Kidney capillary endothelial cell (primary cell): ENCODE measurements at regions not wholly inside any gene's neighbourhood (a gene's known extent, or its start where the extent isn't known, plus 50 kb on each side); places are given as distances from the start of the nearest gene placed in this dataset.

Source experiments
- DNase-seq: peaks from one replicate; pipeline ENCODE4 v3.0.0-alpha.2; 2018; ENCODE audit warnings: low spot score

GRCh38 chr1:30405631-30406212 is 317.7 kb downstream of the MATN1 start:
- no peak for DNase-seq

GRCh38 chr1:30405081-30405480 is 318.3 kb downstream of the MATN1 start:
- no peak for DNase-seq

GRCh38 chr1:30404341-30404740 is 319.0 kb downstream of the MATN1 start:
- no peak for DNase-seq

- DNase-seq = no peak
Observed at GRCh38 chr1:30403726-30404125, 319.7 kb downstream of the MATN1 start.

GRCh38 chr1:30403061-30403645 is 320.2 kb downstream of the MATN1 start:
- no peak for DNase-seq

GRCh38 chr1:30402031-30402430 is 321.4 kb downstream of the MATN1 start:
- no peak for DNase-seq

- DNase-seq = no peak
Observed at GRCh38 chr1:30400507-30400906, 322.9 kb downstream of the MATN1 start.

GRCh38 chr1:30399026-30399425 is 324.4 kb downstream of the MATN1 start:
- no peak for DNase-seq

GRCh38 chr1:30397576-30397975 is 325.8 kb downstream of the MATN1 start:
- no peak for DNase-seq

- no peak for DNase-seq
Observed at GRCh38 chr1:30395631-30396030, 327.8 kb downstream of the MATN1 start.

- no peak for DNase-seq
Observed at GRCh38 chr1:30388386-30388785, 335.0 kb downstream of the MATN1 start.

- no peak for DNase-seq
Observed at GRCh38 chr1:30386156-30386926, 337.0 kb downstream of the MATN1 start.

GRCh38 chr1:30385246-30385995 is 338.0 kb downstream of the MATN1 start:
- no peak for DNase-seq

GRCh38 chr1:30384286-30385245 is 338.8 kb downstream of the MATN1 start:
- DNase-seq = no peak

GRCh38 chr1:30383221-30383711 is 340.1 kb downstream of the MATN1 start:
- no peak for DNase-seq

GRCh38 chr1:30382496-30382895 is 340.9 kb downstream of the MATN1 start:
- no peak for DNase-seq

GRCh38 chr1:30381671-30382365 is 341.6 kb downstream of the MATN1 start:
- no peak for DNase-seq

GRCh38 chr1:30381266-30381665 is 342.1 kb downstream of the MATN1 start:
- no peak for DNase-seq

- DNase-seq = no peak
Observed at GRCh38 chr1:30380625-30380984, 342.8 kb downstream of the MATN1 start.

GRCh38 chr1:30379684-30380624 is 343.4 kb downstream of the MATN1 start:
- peak; percentile 70 for DNase-seq
